ENCODE measurements at regions not wholly inside any gene's neighbourhood (a gene's known extent, or its start where the extent isn't known, plus 50 kb on each side); places are given as distances from the start of the nearest gene placed in this dataset.
"Not testable (repeated sequence)": the region's sequence is repeated elsewhere in the genome, so short reads cannot be mapped to it uniquely, and the experiment has no call there.

GRCh38 chr3:20552605-20553275 lies 366.7 kb upstream of the SGO1 start:
- no peak for DNase-seq (ENCODE audit: low spot score)

GRCh38 chr3:20547361-20548269 lies 361.6 kb upstream of the SGO1 start:
- DNase-seq (ENCODE audit: low spot score) = not testable (repeated sequence)

- DNase-seq (ENCODE audit: low spot score) = no peak
Observed at GRCh38 chr3:20546636-20547035, 360.6 kb upstream of the SGO1 start.

GRCh38 chr3:20543535-20544226 lies 357.7 kb upstream of the SGO1 start:
- no peak for DNase-seq (ENCODE audit: low spot score)

- DNase-seq (ENCODE audit: low spot score) = no peak
Observed at GRCh38 chr3:20540066-20540465, 354.1 kb upstream of the SGO1 start.

GRCh38 chr3:20539666-20540065 lies 353.7 kb upstream of the SGO1 start:
- no peak for DNase-seq (ENCODE audit: low spot score)

GRCh38 chr3:20537234-20537633 lies 351.2 kb upstream of the SGO1 start:
- DNase-seq (ENCODE audit: low spot score) = no peak

GRCh38 chr3:20529911-20530310 lies 343.9 kb upstream of the SGO1 start:
- no peak for DNase-seq (ENCODE audit: low spot score)

- no peak for DNase-seq (ENCODE audit: low spot score)
Observed at GRCh38 chr3:20528180-20528770, 342.3 kb upstream of the SGO1 start.

- DNase-seq (ENCODE audit: low spot score) = no peak
Observed at GRCh38 chr3:20527368-20527767, 341.4 kb upstream of the SGO1 start.

GRCh38 chr3:20524328-20524727 lies 338.3 kb upstream of the SGO1 start:
- DNase-seq (ENCODE audit: low spot score) = no peak

GRCh38 chr3:20523293-20523692 lies 337.3 kb upstream of the SGO1 start:
- DNase-seq (ENCODE audit: low spot score) = no peak

GRCh38 chr3:20517316-20517715 lies 331.3 kb upstream of the SGO1 start:
- DNase-seq (ENCODE audit: low spot score) = not testable (repeated sequence)

GRCh38 chr3:20516311-20516710 lies 330.3 kb upstream of the SGO1 start:
- DNase-seq (ENCODE audit: low spot score) = no peak

- no peak for DNase-seq (ENCODE audit: low spot score)
Observed at GRCh38 chr3:20515834-20516233, 329.8 kb upstream of the SGO1 start.

- peak; percentile 58 for DNase-seq (ENCODE audit: low spot score)
Observed at GRCh38 chr3:20511863-20512505, 326.0 kb upstream of the SGO1 start.

GRCh38 chr3:20510396-20510795 lies 324.4 kb upstream of the SGO1 start:
- no peak for DNase-seq (ENCODE audit: low spot score)

- DNase-seq (ENCODE audit: low spot score) = no peak
Observed at GRCh38 chr3:20503394-20504082, 317.5 kb upstream of the SGO1 start.

- no peak for DNase-seq (ENCODE audit: low spot score)
Observed at GRCh38 chr3:20490996-20491395, 305.0 kb upstream of the SGO1 start.

- DNase-seq (ENCODE audit: low spot score) = no peak
Observed at GRCh38 chr3:20488151-20488550, 302.1 kb upstream of the SGO1 start.

- DNase-seq (ENCODE audit: low spot score) = no peak
Observed at GRCh38 chr3:20484126-20484525, 298.1 kb upstream of the SGO1 start.

Measured in ecto neural progenitor cell (in vitro differentiated cells).